ACC112 (cell line): ENCODE measurements at regions not wholly inside any gene's neighbourhood (a gene's known extent, or its start where the extent isn't known, plus 50 kb on each side); places are given as distances from the start of the nearest gene placed in this dataset.
A peak's percentile ranks its signal among the peaks of the same experiment; 100 is the strongest.

Experiments used
- H2AFZ ChIP-seq: fragments of 200-600 bp; sonication (generic); one replicate; pipeline ENCODE4 v1.6.0; 2017; ENCODE audit warnings: antibody characterized with exemption, low read length; ENCODE audit not compliant: unreplicated experiment
- H3K27ac ChIP-seq: fragments of 200-600 bp; sonication (generic); 2 replicates; pipeline ENCODE4 v1.5.1; 2014; ENCODE audit warnings: low read depth, mild to moderate bottlenecking, antibody characterized with exemption, low read length, moderate library complexity
- H3K27me3 ChIP-seq: fragments of 200-600 bp; sonication (generic); 2 replicates; pipeline ENCODE4 v1.6.1; 2014; ENCODE audit warnings: mild to moderate bottlenecking, antibody characterized with exemption, low read length, moderate library complexity, mixed read lengths; ENCODE audit not compliant: insufficient read depth
- H3K36me3 ChIP-seq: fragments of 200-600 bp; sonication (generic); 2 replicates; pipeline ENCODE4 v1.6.1; 2016; ENCODE audit warnings: mild to moderate bottlenecking, antibody characterized with exemption, low read length, moderate library complexity, mixed read lengths; ENCODE audit not compliant: insufficient read depth
- H3K4me1 ChIP-seq: fragments of 200-600 bp; sonication (generic); one replicate; pipeline ENCODE4 v1.6.1; 2016; ENCODE audit warnings: low read length, mixed read lengths; ENCODE audit not compliant: insufficient read depth, unreplicated experiment, control insufficient read depth
- H3K4me3 ChIP-seq: fragments of 200-600 bp; sonication (generic); 2 replicates; pipeline ENCODE4 v1.5.1; 2014; ENCODE audit warnings: mild to moderate bottlenecking, low read depth, low read length
- H3K79me2 ChIP-seq: fragments of 200-600 bp; sonication (generic); one replicate; pipeline ENCODE4 v1.6.0; 2016; ENCODE audit warnings: low read length; ENCODE audit not compliant: control insufficient read depth, unreplicated experiment, insufficient read depth

- Histone ChIP-seq H3K4me3 (no peak overlapping the region), H3K4me1 (peaks cover 12% of the 10 kb centered on the region), H3K27ac (no peak overlapping the region), H3K79me2 (no peaks in the 10 kb centered on the region), H3K36me3 (no peaks in the 10 kb centered on the region), H2AFZ (peak overlapping the region; percentile 16), H3K27me3 (no peaks in the 10 kb centered on the region)
These were observed 244.7 kb upstream of the TBL1XR1 start for GRCh38 chr3:177441813-177442646.

DNA sequence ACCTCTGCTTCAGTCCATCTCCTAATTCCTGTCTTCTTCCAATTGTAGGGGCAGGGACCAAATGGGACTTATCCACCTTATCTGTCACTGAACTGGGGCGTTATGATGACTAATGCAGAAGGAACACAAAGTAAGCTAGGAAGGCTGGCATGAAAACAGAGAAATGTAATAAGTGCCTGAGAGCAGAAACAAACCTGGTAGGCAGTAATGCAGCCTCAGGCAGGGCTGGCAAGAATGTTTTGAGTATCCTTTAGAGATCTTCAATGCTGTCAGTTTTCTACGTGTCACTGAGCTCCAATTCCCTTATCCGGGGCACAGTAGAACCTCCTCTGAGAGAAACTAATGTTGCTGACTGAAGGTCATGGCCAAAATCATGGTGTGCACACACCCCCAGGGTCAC lies 246.2 kb upstream of the TBL1XR1 start:
- peaks cover 12% of the 10 kb centered on the region for H3K4me1 ChIP-seq

GRCh38 chr3:177444696-177445095 lies 247.4 kb upstream of the TBL1XR1 start:
- no peak overlapping the region for H2AFZ ChIP-seq
- no peak overlapping the region for H3K4me3 ChIP-seq
- H3K36me3 ChIP-seq = no peaks in the 10 kb centered on the region
- no peak overlapping the region for H3K27ac ChIP-seq
- peaks cover 17% of the 10 kb centered on the region for H3K4me1 ChIP-seq
- no peaks in the 10 kb centered on the region for H3K79me2 ChIP-seq
- no peaks in the 10 kb centered on the region for H3K27me3 ChIP-seq

More for the DNA sequence above, 246.2 kb upstream of the TBL1XR1 start:
- no peaks in the 10 kb centered on the region for H3K79me2 ChIP-seq
- no peak overlapping the region for H3K27ac ChIP-seq
- no peak overlapping the region for H3K4me3 ChIP-seq
- no peaks in the 10 kb centered on the region for H3K36me3 ChIP-seq
- no peaks in the 10 kb centered on the region for H3K27me3 ChIP-seq
- H2AFZ ChIP-seq = no peak overlapping the region

- no peaks in the 10 kb centered on the region for H3K36me3 ChIP-seq
- H3K4me3 ChIP-seq = no peak overlapping the region
- H2AFZ ChIP-seq = no peak overlapping the region
- H3K27me3 ChIP-seq = no peaks in the 10 kb centered on the region
- peaks cover 12% of the 10 kb centered on the region for H3K4me1 ChIP-seq
- no peaks in the 10 kb centered on the region for H3K79me2 ChIP-seq
- no peak overlapping the region for H3K27ac ChIP-seq
These were observed 248.3 kb upstream of the TBL1XR1 start for GRCh38 chr3:177445549-177445948.

- Histone ChIP-seq H3K27ac (no peak overlapping the region), H3K79me2 (no peaks in the 10 kb centered on the region), H3K4me3 (no peak overlapping the region)
These were observed 248.9 kb upstream of the TBL1XR1 start for GRCh38 chr3:177446165-177446601.

DNA sequence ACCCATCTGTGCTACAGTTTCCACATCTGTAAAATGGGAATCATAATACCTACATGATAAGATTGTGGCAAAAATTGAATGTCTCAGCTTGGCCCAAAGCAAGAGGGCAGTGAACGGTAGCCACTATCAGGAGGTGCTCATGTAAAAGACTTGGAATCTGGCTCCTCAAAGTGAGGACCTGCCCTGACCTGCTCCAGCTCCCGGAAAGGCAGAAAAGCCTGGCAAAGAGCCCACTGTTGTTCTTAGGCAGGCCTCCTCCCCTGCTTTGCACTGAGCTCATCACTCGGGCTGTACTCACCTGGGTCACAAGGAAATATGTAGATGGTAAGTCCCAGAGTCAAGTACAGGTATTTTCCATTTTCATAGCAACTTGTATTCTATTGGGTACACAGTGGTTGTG lies 250.7 kb upstream of the TBL1XR1 start:
- H2AFZ ChIP-seq = no peak overlapping the region
- H3K4me1 ChIP-seq = peaks cover 25% of the 10 kb centered on the region
- no peak overlapping the region for H3K27ac ChIP-seq
- H3K79me2 ChIP-seq = no peaks in the 10 kb centered on the region
- H3K36me3 ChIP-seq = no peaks in the 10 kb centered on the region
- H3K27me3 ChIP-seq = no peaks in the 10 kb centered on the region
- no peak overlapping the region for H3K4me3 ChIP-seq

More at GRCh38 chr3:177446165-177446601, 248.9 kb upstream of the TBL1XR1 start:
- H2AFZ ChIP-seq = no peak overlapping the region
- no peaks in the 10 kb centered on the region for H3K36me3 ChIP-seq
- peaks cover 12% of the 10 kb centered on the region for H3K4me1 ChIP-seq
- H3K27me3 ChIP-seq = no peaks in the 10 kb centered on the region

DNA sequence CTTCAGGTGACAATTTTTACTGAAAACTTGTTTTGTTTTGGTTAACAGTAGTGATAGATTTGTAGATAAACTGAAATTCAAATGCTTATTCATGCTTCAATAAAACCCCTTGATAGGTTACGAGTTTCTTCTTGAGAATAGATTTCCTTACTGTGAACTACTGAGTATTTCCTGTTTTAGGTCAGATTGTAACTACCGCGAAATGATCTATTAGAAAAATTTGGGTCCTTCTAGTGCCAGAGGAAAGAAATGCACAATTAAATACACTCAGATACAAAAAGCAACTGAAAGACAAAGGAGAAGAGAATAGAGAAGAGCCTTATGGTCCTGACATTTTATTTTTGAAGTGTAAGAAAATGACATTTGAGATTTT lies 251.7 kb upstream of the TBL1XR1 start:
- Histone ChIP-seq H3K79me2 (no peaks in the 10 kb centered on the region), H2AFZ (no peak overlapping the region), H3K27ac (no peak overlapping the region), H3K4me3 (no peak overlapping the region), H3K36me3 (no peaks in the 10 kb centered on the region), H3K4me1 (peaks cover 20% of the 10 kb centered on the region), H3K27me3 (no peaks in the 10 kb centered on the region)

GRCh38 chr3:177449360-177450006 lies 252.2 kb upstream of the TBL1XR1 start:
- Histone ChIP-seq H3K4me1 (peaks cover 20% of the 10 kb centered on the region), H3K36me3 (no peaks in the 10 kb centered on the region), H2AFZ (no peak overlapping the region), H3K4me3 (no peak overlapping the region), H3K27me3 (no peaks in the 10 kb centered on the region), H3K79me2 (no peaks in the 10 kb centered on the region), H3K27ac (no peak overlapping the region)

DNA sequence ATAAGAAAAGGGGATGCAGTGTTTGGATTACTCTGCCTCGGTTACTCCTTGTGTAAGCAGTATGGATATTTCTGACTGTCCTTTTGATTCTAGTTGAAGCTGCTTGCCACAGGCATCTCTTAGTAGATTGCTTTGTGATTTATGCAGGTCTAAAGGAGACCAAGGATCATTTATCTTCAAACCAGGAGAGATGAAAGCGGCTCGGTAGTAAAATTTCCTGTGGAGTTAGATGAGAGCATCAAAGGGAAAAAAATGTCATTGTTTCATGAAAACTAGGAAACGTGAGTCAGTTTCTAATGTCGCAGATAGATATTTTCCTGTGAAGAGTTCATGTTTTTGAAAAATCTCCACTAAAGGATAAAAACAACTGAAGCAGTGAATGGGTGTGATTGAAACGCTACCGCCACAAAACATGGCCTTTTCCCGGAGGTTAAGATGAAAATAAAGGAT lies 254.0 kb upstream of the TBL1XR1 start:
- Histone ChIP-seq H3K79me2 (no peaks in the 10 kb centered on the region), H2AFZ (peak overlapping the region; percentile 22), H3K27ac (peak overlapping the region; percentile 80), H3K36me3 (no peaks in the 10 kb centered on the region), H3K27me3 (no peaks in the 10 kb centered on the region), H3K4me3 (no peak overlapping the region), H3K4me1 (peaks cover 20% of the 10 kb centered on the region)

DNA sequence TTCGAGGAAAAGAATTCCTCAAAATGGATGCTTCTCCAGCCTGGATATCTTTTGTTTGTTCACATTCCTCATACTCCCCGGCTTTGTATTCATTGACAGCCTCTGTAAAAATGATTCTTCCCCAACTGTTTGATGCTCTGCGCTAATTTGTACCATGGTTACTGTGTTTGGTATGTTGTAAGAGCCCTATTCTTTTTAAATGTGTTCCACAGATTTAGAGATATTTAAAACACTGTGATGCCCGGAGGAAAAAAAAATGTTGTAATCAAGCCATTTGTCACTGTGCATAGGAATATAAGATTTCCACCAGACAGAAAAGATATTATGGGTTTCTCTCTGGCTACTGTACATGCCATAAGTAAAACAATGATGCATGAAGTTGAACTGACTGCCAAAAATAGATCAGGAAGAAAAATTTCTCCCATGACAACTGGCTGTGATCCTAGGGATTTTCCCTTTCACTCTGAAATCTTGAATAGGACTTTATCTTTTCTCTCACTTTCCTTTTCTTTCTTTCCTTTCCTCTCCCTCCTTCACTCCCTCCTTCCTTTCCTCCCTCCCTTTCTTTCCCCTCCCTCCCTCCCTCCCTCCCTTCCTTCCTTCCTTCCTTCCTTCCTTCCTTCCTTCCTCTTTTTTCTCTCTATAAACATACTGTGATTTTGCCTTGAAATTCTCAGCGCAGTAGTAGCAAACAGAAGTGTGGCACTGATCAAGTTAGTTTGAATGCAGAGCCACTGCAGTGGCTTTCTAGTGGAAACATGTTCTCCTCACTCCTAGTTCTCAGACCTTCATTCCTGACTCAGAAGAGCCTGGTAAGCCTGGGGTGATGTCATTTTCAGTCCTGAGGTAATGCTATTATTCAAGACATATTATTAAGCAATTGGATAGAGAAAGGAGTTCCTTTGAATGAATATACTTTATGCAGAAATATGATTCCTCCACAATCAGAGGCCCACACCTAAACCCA lies 254.9 kb upstream of the TBL1XR1 start:
- Histone ChIP-seq H3K4me3 (no peak overlapping the region), H3K27me3 (no peaks in the 10 kb centered on the region), H3K36me3 (no peaks in the 10 kb centered on the region), H3K79me2 (no peaks in the 10 kb centered on the region), H3K4me1 (peaks cover 20% of the 10 kb centered on the region), H3K27ac (peak overlapping the region; percentile 80), H2AFZ (peak overlapping the region; percentile 22)
